ENCODE measurements at regions not wholly inside any gene's neighbourhood (a gene's known extent, or its start where the extent isn't known, plus 50 kb on each side); places are given as distances from the start of the nearest gene placed in this dataset.
"Not testable (repeated sequence)": the region's sequence is repeated elsewhere in the genome, so short reads cannot be mapped to it uniquely, and the experiment has no call there.

DNA sequence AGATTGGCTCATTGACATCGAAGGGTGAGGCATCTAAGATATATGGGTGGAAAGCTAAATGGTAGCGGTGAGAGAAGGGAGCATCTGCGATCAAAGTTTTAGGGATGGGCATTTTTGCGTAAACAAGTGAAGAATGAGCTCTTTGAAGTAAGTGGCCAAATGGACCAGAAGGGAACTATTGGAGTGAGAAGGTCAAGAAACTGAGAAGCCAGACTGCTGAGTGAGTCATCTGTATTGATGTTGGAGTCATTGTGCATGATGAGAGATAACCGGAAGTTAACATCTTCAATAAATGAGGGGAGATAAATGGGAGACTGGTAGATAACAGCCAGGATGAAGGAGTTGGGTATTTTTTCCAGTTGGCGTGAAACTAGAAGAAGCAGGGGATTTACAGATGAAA, 271.9 kb upstream of the PDE3A start:
- DNase-seq = no peak
- Histone ChIP-seq H3K4me3 (no peak overlapping the region), H3K36me3 (no peaks in the 10 kb centered on the region), H3K4me1 (no peaks in the 10 kb centered on the region), H3K27ac (no peak overlapping the region), H3K9me3 (no peaks in the 10 kb centered on the region), H3K27me3 (no peaks in the 10 kb centered on the region)
- no peak for TF ChIP-seq CTCF (IDR thresholded peaks at IDR 0.05)
- TF ChIP-seq POLR2A (IDR thresholded peaks at IDR 0.05) = no peak

GRCh38 chr12:20097626-20098025, 270.7 kb upstream of the PDE3A start:
- H3K36me3 ChIP-seq = no peaks in the 10 kb centered on the region
- H3K9me3 ChIP-seq = no peaks in the 10 kb centered on the region
- DNase-seq = no peak
- H3K4me1 ChIP-seq = no peaks in the 10 kb centered on the region
- H3K27ac ChIP-seq = peak overlapping the region in 1 of 4 donors; percentile 13
- H3K4me3 ChIP-seq = no peak overlapping the region
- TF ChIP-seq CTCF (IDR thresholded peaks at IDR 0.05) (no peak), POLR2A (IDR thresholded peaks at IDR 0.05) (no peak)
- H3K27me3 ChIP-seq = no peaks in the 10 kb centered on the region

DNA sequence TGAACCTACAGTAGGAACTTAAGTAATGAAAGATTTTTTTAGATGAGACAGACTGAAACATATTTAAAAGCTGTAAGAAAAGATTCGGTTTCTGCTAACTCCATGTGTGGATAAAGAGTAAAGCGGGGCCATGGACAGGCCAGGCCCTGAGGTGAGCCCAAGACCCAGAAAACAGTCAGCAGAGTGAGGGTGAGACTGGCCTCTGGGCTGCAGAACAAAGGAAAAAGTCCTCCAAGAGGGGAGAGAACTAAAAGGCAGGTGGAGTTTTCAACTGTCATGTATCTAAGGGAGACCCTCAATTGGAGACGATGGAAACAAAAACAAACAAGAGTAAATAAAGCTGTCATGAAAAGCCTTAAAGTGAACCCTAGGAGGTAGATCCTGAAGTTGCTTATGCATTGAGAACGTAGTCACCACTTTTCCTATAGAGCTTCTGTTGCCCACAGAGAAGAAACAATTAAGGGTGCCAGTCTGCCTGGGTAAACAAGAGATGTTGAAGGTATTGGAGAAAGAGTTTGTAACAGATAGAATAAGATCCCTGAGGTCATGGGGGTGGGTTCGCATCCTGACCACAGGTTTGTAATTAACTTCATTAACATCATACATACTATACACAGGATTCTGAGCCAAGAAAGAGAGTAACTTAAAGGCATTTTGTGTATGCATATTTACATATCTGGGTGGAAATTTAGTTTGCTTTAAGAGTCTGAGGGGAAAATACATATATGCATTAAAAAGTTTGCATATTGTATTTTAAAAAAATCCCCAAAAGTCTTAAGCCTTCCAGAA, 268.7 kb upstream of the PDE3A start:
- Histone ChIP-seq H3K4me1 (no peaks in the 10 kb centered on the region), H3K27me3 (no peaks in the 10 kb centered on the region), H3K36me3 (no peaks in the 10 kb centered on the region), H3K9me3 (no peaks in the 10 kb centered on the region), H3K27ac (no peak overlapping the region), H3K4me3 (no peak overlapping the region)
- TF ChIP-seq POLR2A (IDR thresholded peaks at IDR 0.05) = no peak
- TF ChIP-seq CTCF (IDR thresholded peaks at IDR 0.05) = no peak
- no peak for DNase-seq

DNA sequence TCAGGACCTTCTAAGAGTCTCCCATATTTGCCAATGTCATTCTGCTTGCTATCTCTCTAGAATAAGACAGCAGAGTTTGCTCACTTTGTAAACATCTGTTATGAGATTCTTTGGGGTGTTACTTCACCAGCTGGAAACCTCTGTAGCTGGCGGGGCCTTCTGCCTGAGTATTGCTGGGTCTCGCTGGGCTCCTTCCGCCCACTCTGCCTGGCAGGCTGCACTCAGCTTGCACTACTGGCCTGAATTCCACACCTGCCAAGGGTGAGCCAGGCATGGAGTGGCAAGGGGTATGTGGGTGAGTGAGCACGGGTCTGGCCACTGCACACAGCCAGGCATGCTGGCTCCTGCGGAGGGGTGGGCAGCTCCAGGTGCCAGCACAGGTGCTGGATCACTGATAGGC, 267.3 kb upstream of the PDE3A start:
- H3K27ac ChIP-seq = no peak overlapping the region
- no peaks in the 10 kb centered on the region for H3K27me3 ChIP-seq
- no peak overlapping the region for H3K4me3 ChIP-seq
- no peak for TF ChIP-seq CTCF (IDR thresholded peaks at IDR 0.05)
- no peak for TF ChIP-seq POLR2A (IDR thresholded peaks at IDR 0.05)
- H3K36me3 ChIP-seq = no peaks in the 10 kb centered on the region
- no peaks in the 10 kb centered on the region for H3K9me3 ChIP-seq
- no peak for DNase-seq
- H3K4me1 ChIP-seq = no peaks in the 10 kb centered on the region

GRCh38 chr12:20105943-20106342, 262.4 kb upstream of the PDE3A start:
- no peak overlapping the region for H3K4me3 ChIP-seq
- no peaks in the 10 kb centered on the region for H3K27me3 ChIP-seq
- H3K4me1 ChIP-seq = no peaks in the 10 kb centered on the region
- H3K27ac ChIP-seq = no peak overlapping the region
- H3K9me3 ChIP-seq = no peaks in the 10 kb centered on the region
- no peak for DNase-seq
- H3K36me3 ChIP-seq = no peaks in the 10 kb centered on the region
- no peak for TF ChIP-seq CTCF (IDR thresholded peaks at IDR 0.05)

GRCh38 chr12:20109676-20110075, 258.7 kb upstream of the PDE3A start:
- H3K27ac ChIP-seq = no peak overlapping the region
- H3K36me3 ChIP-seq = no peaks in the 10 kb centered on the region
- no peaks in the 10 kb centered on the region for H3K4me1 ChIP-seq
- H3K9me3 ChIP-seq = no peaks in the 10 kb centered on the region
- no peak for DNase-seq
- no peak overlapping the region for H3K4me3 ChIP-seq
- no peaks in the 10 kb centered on the region for H3K27me3 ChIP-seq
- TF ChIP-seq CTCF (IDR thresholded peaks at IDR 0.05) = no peak
- TF ChIP-seq POLR2A (IDR thresholded peaks at IDR 0.05) = no peak

- DNase-seq, H3K4me1 ChIP-seq, H3K27me3 ChIP-seq, H3K27ac ChIP-seq, H3K4me3 ChIP-seq, H3K36me3 ChIP-seq, H3K9me3 ChIP-seq: not testable (repeated sequence)
Measured at GRCh38 chr12:20115371-20115770, 253.0 kb upstream of the PDE3A start.

Data from Peyer's patch (tissue), 4 donors.